Cerebellar nuclear complex (tissue), 1 donor: ENCODE measurements at regions not wholly inside any gene's neighbourhood (a gene's known extent, or its start where the extent isn't known, plus 50 kb on each side); places are given as distances from the start of the nearest gene placed in this dataset.
"Not testable (repeated sequence)": the region's sequence is repeated elsewhere in the genome, so short reads cannot be mapped to it uniquely, and the experiment has no call there.

ENCODE experiments used
- DNase-seq, 2 experiments: peaks; one replicate each; lab custom pipeline; 2025; lab: John Stamatoyannopoulos, UW

DNA sequence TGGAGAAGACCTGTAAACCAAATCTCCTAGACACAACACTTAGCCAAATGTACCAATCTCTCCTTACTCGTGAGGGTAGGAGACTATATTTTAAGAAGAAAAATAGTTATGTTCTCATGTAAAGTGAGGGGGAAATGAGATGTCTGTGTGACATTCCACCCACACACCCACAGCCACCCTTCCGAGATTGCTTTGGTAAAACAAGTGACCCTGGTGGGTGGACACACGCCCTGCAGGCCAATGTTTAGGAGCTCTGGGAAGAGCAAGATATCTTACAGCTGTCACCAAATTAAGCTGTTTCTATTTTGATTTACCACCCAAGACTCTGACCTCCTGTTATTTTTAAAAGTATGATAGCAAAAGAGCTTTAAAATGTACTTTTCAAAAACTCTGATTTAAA, 147.2 kb upstream of the PFKP start:
- DNase-seq: no peak

DNA sequence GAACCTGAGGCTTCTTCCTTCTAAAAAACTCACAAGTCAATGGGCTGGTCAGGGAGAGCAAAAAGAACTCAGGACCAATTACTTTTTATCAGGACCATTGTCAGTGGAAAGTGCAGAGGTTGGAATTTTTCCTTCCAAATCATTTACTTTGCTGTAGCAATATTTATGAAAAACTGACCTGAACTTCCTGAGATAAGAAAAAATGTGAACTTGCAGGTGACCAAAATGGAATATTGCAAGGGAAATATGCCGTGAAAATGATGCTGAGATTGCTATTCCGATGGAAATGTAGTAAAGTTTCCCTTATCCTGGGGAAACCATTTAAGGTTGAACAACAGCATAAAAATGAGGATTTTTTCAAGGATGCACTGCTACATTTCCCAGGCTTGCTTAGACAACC, 148.3 kb upstream of the PFKP start:
- no peak for DNase-seq

DNA sequence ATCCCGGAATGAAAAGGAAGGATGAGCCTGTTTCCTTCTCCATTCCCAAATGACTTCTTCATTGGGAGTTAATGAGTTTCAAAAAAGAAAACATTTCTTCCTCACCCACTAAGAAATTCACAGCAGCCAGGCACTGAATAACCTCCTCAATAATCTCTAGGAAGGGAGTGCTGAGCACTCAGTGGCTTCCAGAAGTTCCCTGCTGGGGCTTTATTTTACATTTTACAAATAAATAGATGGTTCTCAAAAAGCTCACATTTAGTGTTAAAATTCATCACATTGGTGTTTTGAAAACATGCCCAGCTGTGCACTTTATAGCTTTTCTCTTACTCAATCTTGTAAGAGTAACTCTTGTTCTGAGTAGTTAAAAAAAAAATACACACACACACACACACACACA, 148.9 kb upstream of the PFKP start:
- DNase-seq: no peak

DNA sequence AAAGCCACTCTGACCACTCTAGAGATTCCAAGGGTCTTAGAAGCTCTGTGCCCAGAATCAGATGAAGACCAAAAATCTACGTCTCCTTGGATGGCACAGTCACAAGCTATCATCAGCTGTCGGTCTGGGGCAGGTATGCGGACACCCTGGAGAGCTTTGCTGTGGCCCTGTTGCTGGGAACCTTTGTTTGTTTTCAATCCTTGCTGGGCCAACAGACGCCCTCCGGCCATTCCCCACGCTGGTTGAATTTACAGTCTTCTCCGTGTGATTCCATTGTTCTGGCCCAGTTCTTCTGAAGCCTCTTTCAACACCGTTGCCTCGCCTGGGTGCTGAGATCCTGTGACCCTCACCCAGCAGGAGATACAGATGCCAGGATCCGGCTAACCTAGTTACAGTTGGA, 149.4 kb upstream of the PFKP start:
- no peak for DNase-seq

DNA sequence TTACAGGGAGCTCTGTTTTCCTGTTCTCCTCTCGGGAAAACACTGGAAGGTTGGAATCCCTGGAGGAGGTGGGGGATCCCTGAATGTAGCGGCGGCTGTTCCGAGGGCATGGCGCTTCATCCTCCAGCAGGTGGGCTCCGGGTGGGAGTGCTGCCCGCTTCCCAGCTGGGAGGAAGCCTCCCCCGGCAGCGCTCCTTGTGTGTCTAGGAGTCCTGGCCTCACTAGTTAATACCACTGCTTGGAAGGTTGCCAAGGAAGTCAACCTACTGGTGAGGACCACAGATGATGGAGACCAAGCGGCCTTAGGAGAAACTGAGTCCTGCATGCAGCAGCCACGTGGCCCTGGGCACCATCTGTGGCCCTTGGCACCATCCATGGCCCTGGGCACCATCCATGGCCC, 151.9 kb upstream of the PFKP start:
- no peak for DNase-seq

DNA sequence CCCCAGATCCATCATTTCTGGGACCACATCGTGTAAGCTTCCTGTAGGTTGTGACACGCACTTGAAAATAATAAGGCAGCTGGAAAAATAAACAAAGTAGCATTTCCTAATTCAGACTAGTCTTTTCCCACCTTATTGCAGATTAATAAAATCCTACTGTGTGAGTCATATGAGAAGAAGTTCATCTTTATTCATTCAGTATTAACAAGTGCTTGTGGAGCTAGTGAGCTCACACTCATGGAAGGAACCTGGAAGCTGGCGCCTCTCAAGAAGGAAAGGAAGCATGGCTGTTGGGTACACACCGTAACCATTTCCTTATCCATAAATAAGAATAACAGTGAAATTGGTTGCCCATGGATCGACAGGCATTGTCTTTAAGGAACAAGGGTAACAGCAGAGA, 152.6 kb upstream of the PFKP start:
- no peak for DNase-seq

DNA sequence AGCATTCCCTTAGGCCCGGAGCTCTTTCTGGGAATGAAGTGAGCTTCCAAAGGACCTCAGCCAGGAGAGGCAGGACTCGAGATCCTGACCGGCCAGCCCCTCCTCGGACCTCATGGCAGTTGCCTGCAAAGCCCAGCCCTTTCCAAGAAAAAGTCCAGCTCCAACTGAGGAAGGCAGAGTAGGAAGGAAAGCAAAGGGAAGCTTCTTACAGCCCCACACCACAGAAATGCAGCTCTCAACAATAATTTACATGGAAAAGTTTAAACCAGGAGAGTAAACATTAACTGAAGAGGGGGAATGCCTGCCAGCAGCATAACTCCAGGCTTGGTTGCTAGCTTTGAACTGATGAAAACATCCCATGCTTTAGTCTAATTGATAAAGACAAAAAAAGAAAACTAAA, 153.9 kb upstream of the PFKP start:
- DNase-seq: no peak

DNA sequence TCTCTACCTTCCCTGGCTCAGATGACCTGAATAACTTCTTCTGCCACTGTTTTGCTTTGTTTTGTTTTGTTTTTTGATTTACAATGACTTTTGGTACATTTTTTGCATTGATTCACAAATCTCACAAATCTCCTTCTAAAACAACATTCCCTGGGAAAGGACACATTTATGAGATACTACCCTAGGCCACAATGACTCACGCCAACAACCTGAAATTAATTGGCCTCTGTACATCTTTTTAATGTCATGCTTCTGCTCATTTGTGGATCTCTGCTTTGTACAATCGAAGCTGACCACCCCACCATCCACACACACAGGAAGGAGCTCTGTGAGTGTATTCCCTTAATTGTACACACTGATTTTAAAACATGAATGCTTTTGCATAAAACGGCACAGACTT, 156.7 kb upstream of the PFKP start:
- no peak for DNase-seq

DNA sequence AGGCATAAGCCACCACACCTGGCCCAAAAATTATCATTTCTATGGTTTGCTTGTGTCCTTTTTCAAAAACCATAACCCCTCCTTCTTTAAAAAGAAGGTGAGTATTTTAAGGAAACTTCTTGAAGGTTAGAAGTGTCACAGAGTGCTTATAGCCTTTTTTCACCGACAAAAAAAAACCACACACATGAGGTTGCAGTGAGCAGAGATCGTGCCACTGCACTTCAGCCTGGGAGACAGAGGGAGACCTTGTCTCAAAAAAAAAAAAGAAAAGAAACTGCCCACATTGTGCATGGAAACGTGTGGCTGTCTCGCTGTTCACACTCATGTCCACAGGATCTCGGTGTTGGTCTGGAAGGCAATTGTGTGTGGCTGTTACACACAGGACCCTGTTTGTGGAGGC, 157.4 kb upstream of the PFKP start:
- DNase-seq: no peak

DNA sequence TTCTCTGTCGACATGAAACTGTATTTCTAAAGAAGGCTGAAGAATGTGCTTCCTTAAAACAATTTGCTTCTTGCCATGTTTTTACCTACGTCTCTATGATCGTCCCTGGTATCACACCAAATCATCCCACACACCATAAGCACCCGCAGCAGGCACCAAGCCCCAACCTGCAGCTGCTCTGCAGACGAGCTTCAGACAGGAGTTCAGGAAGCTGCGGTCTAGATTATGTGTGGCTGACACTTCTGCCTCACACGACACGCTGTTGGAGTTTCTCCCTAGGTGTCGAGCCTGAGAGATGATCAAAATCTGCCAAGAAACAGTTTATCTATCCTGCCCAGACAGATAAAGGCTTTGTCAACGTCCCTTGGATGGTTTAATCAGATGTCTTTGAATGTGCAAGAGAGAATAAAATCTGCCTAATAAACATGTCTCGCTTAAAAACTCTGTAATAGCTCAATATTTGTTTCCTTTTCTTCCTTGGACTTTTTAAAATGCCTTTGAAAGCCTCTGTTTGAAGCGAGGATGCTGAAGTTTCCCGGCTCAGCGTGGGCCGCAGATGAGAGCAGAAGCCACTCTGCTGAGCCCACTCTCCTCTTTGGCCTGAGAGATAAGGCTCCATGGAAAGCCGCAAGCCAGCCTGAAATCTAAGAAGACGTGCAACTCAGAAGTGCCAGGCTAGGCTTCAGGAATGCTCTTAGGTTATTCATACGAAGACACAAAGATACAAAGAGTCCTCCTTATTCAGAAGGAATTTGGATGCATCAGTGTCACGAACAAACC, 158.3 kb upstream of the PFKP start:
- no peak for DNase-seq

DNA sequence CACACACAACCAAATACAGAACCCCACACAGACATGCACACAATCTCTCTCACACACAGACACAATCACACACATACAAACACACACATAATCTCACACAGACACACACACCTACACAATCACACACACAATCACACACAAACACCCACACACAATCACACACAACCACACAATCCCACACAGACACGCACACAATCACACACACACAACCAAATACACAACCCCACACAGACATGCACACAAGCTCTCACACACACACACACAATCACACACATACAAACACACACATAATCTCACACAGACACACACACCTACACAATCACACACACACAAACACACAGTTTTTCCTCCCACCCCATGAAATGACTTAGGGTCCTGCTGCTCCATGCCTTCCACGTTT, 160.4 kb upstream of the PFKP start:
- no peak for DNase-seq

DNA sequence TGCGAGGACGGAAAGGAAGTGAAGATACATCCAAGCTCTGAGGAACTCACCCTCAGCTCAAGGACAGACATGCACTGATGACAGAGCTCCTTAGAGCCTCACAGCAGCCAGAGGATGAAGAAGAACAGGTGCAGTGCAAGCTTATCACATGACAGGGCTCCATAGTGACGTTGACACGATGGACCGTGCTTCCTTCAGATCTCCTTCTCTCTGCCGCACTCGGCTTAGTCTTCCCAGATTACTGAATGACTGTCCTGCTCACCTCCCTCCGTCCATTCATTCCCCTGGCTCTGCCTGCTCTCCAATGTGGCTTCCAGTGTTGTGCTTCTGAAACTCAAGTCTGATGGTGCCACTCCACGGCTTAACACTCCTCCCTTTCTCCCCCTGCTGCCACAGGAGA, 161.5 kb upstream of the PFKP start:
- no peak for DNase-seq

DNA sequence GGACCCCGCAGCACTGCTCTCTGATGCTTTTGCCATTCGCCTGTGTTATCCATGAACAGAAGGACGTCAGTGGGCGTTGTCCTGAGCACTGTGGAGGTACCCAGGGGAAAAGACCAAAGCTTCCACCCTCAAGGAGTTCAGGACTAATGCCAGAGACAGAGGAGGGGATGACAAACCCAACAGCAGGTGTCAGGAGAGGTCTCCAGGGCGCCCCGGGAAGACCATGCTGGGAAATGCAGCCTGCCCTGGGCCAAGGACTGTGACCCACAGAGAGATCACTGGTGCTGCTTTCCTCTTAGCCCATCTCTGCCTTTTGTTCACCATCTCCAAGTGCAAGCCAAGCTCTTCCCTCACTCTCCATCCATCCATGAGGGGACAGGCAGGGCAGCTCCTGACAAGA, 166.8 kb upstream of the PFKP start:
- no peak for DNase-seq

DNA sequence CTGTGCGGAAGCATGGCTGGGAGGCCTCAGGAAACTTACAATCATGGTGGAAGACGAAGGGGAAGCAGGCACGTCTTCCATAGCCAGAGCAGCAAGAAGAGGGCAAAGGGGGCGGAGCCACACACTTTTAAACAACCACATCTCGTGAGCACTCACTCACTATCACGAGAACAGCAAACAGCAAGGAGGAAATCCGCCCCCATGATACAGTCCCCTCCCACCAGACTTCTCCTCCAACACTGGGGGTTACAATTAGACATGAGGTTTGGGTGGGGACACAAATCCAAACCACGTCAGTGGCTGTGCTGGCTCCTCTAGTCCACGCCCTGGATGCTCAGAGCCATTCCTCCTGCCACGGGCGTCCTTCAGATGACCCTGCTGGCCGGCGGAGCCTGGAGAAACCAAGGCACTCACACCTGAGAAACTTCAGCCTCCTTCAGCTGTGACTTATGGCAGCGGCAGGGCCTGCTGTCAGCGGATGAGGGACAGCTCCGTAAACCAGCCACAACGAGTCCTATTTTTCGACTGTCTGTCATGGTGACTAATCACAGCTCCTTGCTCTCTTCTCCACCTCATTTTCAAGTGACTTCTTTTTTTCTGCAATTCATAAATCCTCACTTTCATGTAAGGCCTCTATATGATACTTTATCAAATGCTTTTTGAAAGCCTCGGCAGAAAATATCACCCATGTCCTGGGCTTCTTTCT, 167.9 kb upstream of the PFKP start:
- no peak for DNase-seq

DNA sequence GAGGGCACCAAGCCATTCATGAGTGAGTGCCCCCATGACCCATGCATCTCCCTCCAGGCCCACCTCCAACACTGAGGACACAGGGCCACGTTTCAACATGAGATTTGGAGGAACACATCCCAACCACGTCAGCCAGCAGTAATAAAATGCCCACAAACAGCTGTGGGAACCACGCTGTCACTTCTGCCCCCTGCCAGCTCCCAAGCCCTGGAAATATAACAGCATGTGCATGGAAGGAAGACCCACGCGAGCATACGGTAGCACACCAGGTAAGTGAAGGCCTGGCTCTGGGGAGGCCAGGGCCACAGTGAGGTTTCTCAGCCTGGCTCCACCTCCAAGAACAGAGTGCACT, 168.9 kb upstream of the PFKP start:
- DNase-seq: no peak

DNA sequence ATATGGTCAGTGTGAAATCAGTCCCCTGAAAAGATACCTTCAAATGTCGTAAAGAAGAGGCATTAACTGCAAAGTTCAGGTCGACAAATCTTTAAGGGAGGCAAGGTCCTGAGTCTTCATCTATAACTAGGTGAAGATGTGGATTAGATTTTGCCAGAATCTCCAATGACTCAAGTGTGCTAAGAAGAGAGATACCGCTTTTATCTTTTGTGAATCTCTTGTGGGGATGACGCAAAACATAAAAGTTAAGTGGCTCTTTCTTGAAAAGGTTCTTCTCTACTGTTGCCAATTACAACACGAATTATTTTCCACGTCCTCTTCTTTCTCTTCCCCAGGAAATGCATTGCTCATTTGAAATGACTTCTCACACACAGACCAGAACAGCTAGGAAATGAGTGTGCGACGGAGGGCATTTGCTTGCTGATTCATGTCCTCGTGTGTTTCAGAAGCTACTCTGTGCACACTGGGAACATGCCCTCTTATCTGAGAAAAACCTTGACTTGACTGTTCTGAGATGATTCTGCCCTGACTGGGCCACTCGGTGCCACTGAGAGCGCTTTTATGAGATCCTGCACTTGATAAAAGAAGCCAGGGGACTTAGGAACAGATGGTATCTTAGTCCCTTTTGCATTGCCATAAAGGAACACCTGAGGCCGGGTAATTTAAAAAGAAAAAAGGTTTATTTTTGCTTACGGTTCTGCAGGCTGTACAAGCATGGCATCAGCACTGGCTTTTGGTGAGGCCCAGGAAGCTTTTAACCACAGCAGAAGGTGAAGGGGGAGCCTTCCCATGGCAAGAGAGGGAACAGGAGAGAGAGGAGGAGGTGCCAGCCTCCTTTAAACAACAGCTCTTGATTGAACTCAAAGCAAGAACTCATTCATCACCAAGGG, 169.5 kb upstream of the PFKP start:
- DNase-seq: no peak

DNA sequence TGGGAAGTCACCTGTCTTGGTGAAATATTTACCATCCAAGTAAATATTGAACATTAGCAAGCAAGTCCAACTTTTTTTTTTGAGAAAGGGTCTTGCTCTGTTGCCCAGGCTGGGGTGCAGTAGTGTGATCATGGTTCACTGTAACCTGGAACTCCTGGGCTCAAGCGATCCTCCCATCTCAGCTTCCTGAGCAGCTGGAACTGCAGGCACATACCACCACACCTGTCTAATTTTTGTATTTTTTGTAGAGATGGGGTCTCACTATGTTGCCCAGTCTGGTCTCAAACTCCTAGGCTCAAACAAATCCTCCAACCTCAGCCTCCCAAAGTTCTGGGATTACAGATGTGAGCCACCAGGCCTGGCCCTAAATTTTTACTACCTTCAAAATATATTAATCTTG, 171.0 kb upstream of the PFKP start:
- DNase-seq: not testable (repeated sequence)

DNA sequence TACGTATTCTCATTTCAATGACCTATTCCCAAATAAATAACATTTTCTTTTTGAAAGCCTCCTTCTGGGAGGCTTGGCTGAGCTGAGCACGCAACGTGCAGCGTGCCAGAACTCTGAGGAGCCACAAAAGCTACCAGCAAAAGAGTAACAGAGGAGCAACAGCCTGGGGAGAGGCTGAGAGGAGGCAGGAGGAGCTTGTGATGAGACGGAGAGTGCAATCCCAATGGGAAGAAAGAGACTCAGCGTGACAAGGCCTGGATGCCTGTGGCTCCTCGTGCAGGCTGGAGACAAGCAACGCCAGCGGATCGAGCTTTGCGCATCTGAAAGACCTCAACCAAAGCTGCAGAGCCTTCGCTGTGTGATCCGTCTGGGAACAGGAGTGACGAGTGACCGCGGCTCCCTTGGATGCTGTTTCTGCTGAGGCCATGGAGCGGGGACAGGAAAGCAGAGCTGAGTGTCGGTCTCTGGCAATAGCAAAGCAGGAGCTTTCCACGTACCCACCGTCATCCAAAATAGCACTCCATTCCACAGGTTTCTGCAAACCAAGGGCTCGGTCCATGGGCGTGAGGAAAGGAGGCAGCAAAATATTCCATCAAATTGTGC, 171.7 kb upstream of the PFKP start:
- no peak for DNase-seq

DNA sequence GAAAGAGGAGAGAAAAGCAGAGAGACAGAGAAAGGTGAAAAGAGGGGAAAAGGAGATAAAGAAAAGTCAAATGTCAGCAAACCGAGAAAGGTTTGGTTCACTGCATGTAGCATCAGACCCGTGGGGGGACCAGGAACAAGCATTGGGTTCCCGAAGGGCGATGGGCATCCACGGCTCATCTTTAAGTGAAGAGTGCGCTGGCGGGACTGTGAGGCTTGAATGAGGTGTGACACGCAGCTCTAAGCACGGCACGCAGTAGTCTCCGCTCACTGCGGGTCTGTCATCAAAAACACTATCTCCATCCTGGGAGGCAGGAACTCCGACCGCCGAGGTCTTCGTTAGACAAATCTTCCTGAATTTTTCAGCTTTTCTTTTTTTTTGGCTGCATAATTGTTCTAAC, 173.4 kb upstream of the PFKP start:
- no peak for DNase-seq

DNA sequence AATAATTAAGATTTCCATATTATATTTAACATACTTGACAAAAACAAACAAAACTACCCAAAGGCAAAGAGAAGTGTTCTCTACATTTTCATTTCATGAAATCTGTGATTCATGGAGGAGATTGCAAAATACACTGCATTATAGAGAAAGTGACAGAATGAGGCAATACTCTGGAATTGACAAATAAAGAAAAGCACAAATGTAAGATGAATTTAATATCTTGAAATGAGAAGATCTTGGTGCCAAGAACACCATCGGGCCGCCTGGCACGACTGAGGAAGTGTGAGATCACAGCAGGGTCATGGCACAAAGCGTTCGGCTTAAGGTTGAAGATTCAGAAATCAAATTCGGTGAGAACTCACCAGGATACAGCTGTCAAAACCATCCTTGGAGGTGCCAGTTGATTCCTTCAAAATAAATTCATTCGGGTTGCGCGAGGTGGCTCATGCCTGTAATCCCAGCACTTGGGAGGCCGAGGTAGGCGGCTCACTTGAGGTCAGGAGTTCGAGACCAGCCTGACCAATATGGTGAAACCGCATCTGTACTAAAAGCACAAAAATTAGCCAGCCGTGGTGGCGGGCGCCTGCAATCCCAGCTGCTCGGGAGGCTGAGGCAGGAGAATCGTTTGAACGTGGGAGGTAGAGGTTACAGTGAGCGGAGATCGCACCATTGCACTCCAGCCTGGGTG, 174.0 kb upstream of the PFKP start:
- no peak for DNase-seq

DNA sequence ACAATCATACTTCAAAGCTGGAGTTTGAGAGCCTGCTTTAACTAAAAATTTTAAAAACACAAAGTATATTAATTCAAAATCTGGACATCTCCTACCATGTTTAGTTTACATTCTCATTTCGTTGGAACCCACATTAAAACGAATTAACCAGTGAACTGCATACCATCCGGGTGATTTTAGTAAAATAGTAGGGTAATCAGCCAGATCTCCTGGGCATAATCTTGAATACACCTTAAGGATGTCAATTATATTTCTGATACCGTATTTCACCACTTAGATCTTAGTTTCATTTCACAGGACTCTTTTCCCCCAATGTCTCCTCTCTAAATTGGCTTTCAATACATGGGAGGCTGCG, 175.6 kb upstream of the PFKP start:
- DNase-seq: no peak
